H1 (cell line): ENCODE measurements at regions not wholly inside any gene's neighbourhood (a gene's known extent, or its start where the extent isn't known, plus 50 kb on each side); places are given as distances from the start of the nearest gene placed in this dataset.

Experiments
- CBX5 ChIP-seq: fragments of 300-800, 300-1000 bp; sonication (generic); IDR thresholded peaks from 2 replicates; pipeline ENCODE4 v1.7.1; 2016; ENCODE audit warnings: antibody characterized with exemption, low read length, low read depth
- CEBPB ChIP-seq: IDR thresholded peaks from 2 replicates; pipeline ENCODE4 v1.6.1; 2012; ENCODE audit warnings: low read depth, low read length
- CHD2 ChIP-seq: IDR thresholded peaks from 2 replicates; pipeline ENCODE4 v1.6.1; 2012; ENCODE audit warnings: low read length, improper control_type of control experiment
- EZH2 ChIP-seq: fragments of 200-600 bp; sonication (generic); IDR thresholded peaks from 2 replicates; pipeline ENCODE4 v1.7.1; 2012; ENCODE audit warnings: low read depth, mild to moderate bottlenecking, moderate library complexity, low read length, inconsistent platforms; ENCODE audit not compliant: severe bottlenecking
- FOSL1 ChIP-seq: IDR thresholded peaks from 2 replicates; pipeline ENCODE4 v1.6.1; 2011; ENCODE audit warnings: mild to moderate bottlenecking, low read depth, low read length, moderate library complexity; ENCODE audit not compliant: insufficient read depth
- GABPA ChIP-seq: IDR thresholded peaks from 2 replicates; pipeline ENCODE4 v1.6.1; 2011; ENCODE audit warnings: mild to moderate bottlenecking, low read length, moderate library complexity, borderline replicate concordance; ENCODE audit not compliant: insufficient read depth
- JUN ChIP-seq: IDR thresholded peaks from 2 replicates; pipeline ENCODE4 v1.6.1; 2011; ENCODE audit warnings: low read depth, mild to moderate bottlenecking, improper control_type of control experiment, low read length
- POLR2A ChIP-seq, 2 experiments: IDR thresholded peaks; 1 replicate in 1 of 2; 2 replicates in 1 of 2; pipeline ENCODE4 v1.6.1; 2011; ENCODE audit warnings: low read depth in 2 of 2, low read length in 2 of 2, mild to moderate bottlenecking in 2 of 2; ENCODE audit errors: control extremely low read depth in 1 of 2
- SIN3A ChIP-seq, 2 experiments: IDR thresholded peaks in 1 of 2; conservative IDR thresholded peaks in 1 of 2; 2 replicates each; pipeline ENCODE4 v1.6.1; 2011 to 2012; ENCODE audit warnings: low read length in 2 of 2, improper control_type of control experiment in 1 of 2, low read depth in 1 of 2, mild to moderate bottlenecking in 1 of 2
- SP1 ChIP-seq: IDR thresholded peaks from 2 replicates; pipeline ENCODE4 v1.6.1; 2011; ENCODE audit warnings: low read depth, low read length
- SUZ12 ChIP-seq: fragments of 200-600 bp; sonication (generic); IDR thresholded peaks from 2 replicates; pipeline ENCODE4 v1.6.1; 2012; ENCODE audit warnings: mild to moderate bottlenecking, inconsistent platforms, low read length, moderate library complexity, mixed read lengths
- ZNF274 ChIP-seq: IDR thresholded peaks from 2 replicates; pipeline ENCODE4 v1.7.0; 2012; ENCODE audit warnings: low read length, borderline replicate concordance; ENCODE audit errors: extremely low read depth
- TF ChIP-seq, protein P1 (sequence below), 3 experiments: IDR thresholded peaks; 1 replicate in 2 of 3; 2 replicates in 1 of 3; pipeline versions ENCODE4 v1.5.1 to v1.6.1; 2011; ENCODE audit warnings: low read length in 3 of 3, mild to moderate bottlenecking in 3 of 3, inconsistent platforms in 2 of 3, low read depth in 1 of 3, moderate library complexity in 1 of 3; ENCODE audit not compliant: insufficient read depth in 1 of 3; ENCODE audit errors: control extremely low read depth in 1 of 3
- TF ChIP-seq, protein P2 (sequence below): IDR thresholded peaks from 2 replicates; pipeline ENCODE4 v1.6.1; 2012; ENCODE audit warnings: inconsistent platforms

DNA sequence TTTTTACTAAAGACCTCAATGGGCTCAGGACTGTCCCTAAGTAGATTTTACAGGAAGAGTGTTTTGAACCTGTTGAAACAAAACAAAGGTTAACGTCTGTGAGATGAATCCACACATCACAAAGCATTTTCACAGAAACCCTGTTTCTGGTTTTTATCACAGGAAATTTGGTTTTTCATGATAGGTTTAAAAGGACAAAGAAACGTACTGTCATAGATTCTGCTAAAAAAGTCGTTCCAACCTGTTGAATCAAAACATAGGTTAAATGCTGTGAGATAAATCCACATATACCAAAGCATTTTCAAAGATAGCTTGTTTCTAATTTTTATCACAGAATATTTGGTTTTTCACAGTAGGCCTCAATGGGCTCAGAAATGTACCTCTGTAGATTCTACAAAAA lies 1531.0 kb downstream of the UQCRFS1 start:
- no peak for TF ChIP-seq EZH2
- no peak for TF ChIP-seq GABPA
- TF ChIP-seq SIN3A (conservative IDR thresholded peaks at IDR 0.05 in 1 of 2, IDR thresholded peaks at IDR 0.05 in 1 of 2; ENCODE audit: low read depth in 1 of 2, low read length in 2 of 2), result no peak
- TF ChIP-seq, protein P1, sequence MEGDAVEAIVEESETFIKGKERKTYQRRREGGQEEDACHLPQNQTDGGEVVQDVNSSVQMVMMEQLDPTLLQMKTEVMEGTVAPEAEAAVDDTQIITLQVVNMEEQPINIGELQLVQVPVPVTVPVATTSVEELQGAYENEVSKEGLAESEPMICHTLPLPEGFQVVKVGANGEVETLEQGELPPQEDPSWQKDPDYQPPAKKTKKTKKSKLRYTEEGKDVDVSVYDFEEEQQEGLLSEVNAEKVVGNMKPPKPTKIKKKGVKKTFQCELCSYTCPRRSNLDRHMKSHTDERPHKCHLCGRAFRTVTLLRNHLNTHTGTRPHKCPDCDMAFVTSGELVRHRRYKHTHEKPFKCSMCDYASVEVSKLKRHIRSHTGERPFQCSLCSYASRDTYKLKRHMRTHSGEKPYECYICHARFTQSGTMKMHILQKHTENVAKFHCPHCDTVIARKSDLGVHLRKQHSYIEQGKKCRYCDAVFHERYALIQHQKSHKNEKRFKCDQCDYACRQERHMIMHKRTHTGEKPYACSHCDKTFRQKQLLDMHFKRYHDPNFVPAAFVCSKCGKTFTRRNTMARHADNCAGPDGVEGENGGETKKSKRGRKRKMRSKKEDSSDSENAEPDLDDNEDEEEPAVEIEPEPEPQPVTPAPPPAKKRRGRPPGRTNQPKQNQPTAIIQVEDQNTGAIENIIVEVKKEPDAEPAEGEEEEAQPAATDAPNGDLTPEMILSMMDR (IDR thresholded peaks at IDR 0.05; ENCODE audit: control extremely low read depth in 1 of 3, insufficient read depth in 1 of 3, low read depth in 1 of 3, low read length in 3 of 3), result no peak
- TF ChIP-seq POLR2A (IDR thresholded peaks at IDR 0.05; ENCODE audit: control extremely low read depth in 1 of 2, low read depth in 2 of 2, low read length in 2 of 2), result no peak
- no peak for TF ChIP-seq ZNF274
- TF ChIP-seq, protein P2, sequence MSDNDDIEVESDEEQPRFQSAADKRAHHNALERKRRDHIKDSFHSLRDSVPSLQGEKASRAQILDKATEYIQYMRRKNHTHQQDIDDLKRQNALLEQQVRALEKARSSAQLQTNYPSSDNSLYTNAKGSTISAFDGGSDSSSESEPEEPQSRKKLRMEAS, result no peak
- no peak for TF ChIP-seq CBX5
- no peak for TF ChIP-seq JUN
- TF ChIP-seq FOSL1, result no peak
- no peak for TF ChIP-seq SP1
- TF ChIP-seq CHD2, result no peak
- TF ChIP-seq CEBPB, result no peak
- no peak for TF ChIP-seq SUZ12
